COR-L47 (cell line): ENCODE measurements at regions not wholly inside any gene's neighbourhood (a gene's known extent, or its start where the extent isn't known, plus 50 kb on each side); places are given as distances from the start of the nearest gene placed in this dataset.

ENCODE experiments used
- DNase-seq: peaks from one replicate; lab custom pipeline; 2025; lab: John Stamatoyannopoulos, UW

- DNase-seq, result no peak
Observed at GRCh38 chr16:86214326-86215232, 295.7 kb upstream of the FOXF1 start.

GRCh38 chr16:86215233-86215978 lies 294.9 kb upstream of the FOXF1 start:
- DNase-seq, result no peak

GRCh38 chr16:86215979-86216585 lies 294.2 kb upstream of the FOXF1 start:
- no peak for DNase-seq

- no peak for DNase-seq
Observed at GRCh38 chr16:86216591-86216990, 293.7 kb upstream of the FOXF1 start.

GRCh38 chr16:86217001-86217890 lies 293.1 kb upstream of the FOXF1 start:
- no peak for DNase-seq

GRCh38 chr16:86217891-86218270 lies 292.4 kb upstream of the FOXF1 start:
- DNase-seq, result no peak

- DNase-seq, result no peak
Observed at GRCh38 chr16:86218479-86219170, 291.7 kb upstream of the FOXF1 start.

- no peak for DNase-seq
Observed at GRCh38 chr16:86219655-86220445, 290.5 kb upstream of the FOXF1 start.

GRCh38 chr16:86220561-86220960 lies 289.8 kb upstream of the FOXF1 start:
- no peak for DNase-seq

GRCh38 chr16:86221085-86221484 lies 289.2 kb upstream of the FOXF1 start:
- no peak for DNase-seq

GRCh38 chr16:86222547-86222946 lies 287.8 kb upstream of the FOXF1 start:
- no peak for DNase-seq

- DNase-seq, result no peak
Observed at GRCh38 chr16:86222965-86223551, 287.3 kb upstream of the FOXF1 start.

- DNase-seq, result no peak
Observed at GRCh38 chr16:86224126-86224525, 286.2 kb upstream of the FOXF1 start.

- DNase-seq, result no peak
Observed at GRCh38 chr16:86224629-86225028, 285.7 kb upstream of the FOXF1 start.

- DNase-seq, result no peak
Observed at GRCh38 chr16:86225905-86226371, 284.4 kb upstream of the FOXF1 start.

GRCh38 chr16:86227041-86227440 lies 283.3 kb upstream of the FOXF1 start:
- no peak for DNase-seq

GRCh38 chr16:86227801-86228200 lies 282.5 kb upstream of the FOXF1 start:
- DNase-seq, result no peak

GRCh38 chr16:86228713-86229112 lies 281.6 kb upstream of the FOXF1 start:
- no peak for DNase-seq

- no peak for DNase-seq
Observed at GRCh38 chr16:86229283-86229682, 281.0 kb upstream of the FOXF1 start.
